SH-SY5Y (cell line): ENCODE measurements at regions not wholly inside any gene's neighbourhood (a gene's known extent, or its start where the extent isn't known, plus 50 kb on each side); places are given as distances from the start of the nearest gene placed in this dataset.

Experiments
- GATA2 ChIP-seq: IDR thresholded peaks from 2 replicates; pipeline ENCODE4 v1.6.1; 2011; ENCODE audit warnings: mild to moderate bottlenecking, low read depth, low read length
- GATA3 ChIP-seq: IDR thresholded peaks from 2 replicates; pipeline ENCODE4 v1.6.1; 2011; ENCODE audit warnings: low read depth, mild to moderate bottlenecking, low read length, moderate library complexity

DNA sequence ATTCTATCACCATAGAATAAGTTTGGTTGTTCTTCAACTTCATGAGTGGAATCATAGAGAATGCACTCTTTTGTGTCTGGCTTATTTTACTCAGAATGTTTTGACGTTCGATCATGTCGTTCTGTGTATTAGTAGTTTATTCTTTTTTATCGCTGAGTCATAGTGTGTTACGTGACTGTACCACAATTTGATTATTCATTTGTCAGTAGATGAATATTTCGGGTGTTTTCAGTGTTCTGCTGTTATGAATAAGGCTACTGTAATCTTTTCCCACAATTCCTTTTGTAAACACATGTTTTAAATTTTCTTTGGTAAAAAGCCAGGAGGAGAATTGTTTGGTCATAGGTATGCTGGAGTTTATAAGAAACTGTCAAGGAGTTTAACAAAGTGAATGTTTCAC, 279.9 kb upstream of the B3GAT1 start:
- no peak for TF ChIP-seq GATA3
- TF ChIP-seq GATA2: no peak
